GM21786 (cell line): ENCODE measurements at regions not wholly inside any gene's neighbourhood (a gene's known extent, or its start where the extent isn't known, plus 50 kb on each side); places are given as distances from the start of the nearest gene placed in this dataset.

Experiments used
- ATAC-seq: cut with Tn5 transposase; IDR thresholded peaks from one replicate; pipeline ENCODE4 v1.9.1; 2021; ENCODE audit not compliant: unreplicated experiment

DNA sequence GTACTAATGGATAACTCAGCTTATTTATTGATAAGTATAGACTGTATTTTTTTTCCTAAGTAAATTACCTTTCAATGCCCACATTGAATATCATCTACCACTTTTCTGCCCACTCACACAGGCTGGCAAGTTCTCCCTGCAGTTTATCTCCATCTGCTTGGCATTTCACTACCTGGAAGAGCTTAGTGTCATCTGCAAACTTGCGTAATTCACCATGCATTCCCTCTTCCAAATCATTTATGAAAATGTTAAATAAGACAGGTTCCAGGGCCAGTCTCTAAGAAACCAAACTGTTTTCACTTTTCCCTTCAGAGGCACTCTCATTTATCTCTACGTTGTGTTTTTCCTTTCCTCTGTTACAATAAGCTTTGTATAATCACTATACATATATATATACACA is 1076.6 kb downstream of the IGSF11 start:
- ATAC-seq: no peak

- no peak for ATAC-seq
These were observed 1071.9 kb downstream of the IGSF11 start for GRCh38 chr3:117962750-117963149.

- no peak for ATAC-seq
These were observed 1070.8 kb downstream of the IGSF11 start for GRCh38 chr3:117963858-117964257.

DNA sequence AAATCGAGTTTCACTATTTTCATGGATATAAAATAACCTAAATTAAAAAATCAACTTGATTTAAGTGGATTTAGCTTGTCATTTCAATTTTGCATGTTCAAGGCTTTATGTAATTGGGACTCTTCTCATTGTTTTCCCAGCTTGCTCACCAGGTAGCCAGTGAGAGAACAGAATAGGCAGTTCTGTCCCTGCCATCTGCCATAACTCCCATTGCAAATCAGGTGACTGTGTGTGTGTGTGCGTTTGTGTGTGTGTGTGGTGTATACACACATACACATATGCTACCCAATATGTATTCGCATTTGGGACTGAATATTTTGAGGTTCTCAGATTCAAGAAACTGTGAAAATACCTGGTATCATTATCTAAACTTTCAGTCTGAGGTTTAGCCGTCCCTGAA is 1069.8 kb downstream of the IGSF11 start:
- no peak for ATAC-seq

GRCh38 chr3:117977504-117978228 is 1057.0 kb downstream of the IGSF11 start:
- ATAC-seq: no peak

DNA sequence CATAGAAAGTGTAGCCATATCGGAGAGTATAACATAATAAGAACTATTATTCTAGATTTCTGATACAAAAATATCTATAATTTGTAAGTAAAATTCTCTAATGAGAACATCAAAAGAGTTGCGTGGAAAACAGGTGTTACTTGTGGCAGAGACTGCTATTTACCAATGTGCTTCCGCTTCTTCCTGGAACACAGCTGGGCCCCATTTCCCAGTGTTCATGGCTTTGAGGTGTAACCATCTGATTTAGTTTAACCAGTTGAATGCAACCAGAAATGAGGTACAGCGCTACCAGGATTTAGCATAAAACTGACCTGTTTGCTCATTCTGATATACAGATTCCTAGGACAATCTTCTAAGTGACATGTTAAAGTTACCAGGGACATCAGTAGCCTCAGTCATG is 1055.2 kb downstream of the IGSF11 start:
- no peak for ATAC-seq

GRCh38 chr3:117987256-117987655 is 1047.4 kb downstream of the IGSF11 start:
- ATAC-seq: no peak

GRCh38 chr3:117989982-117990381 is 1044.7 kb downstream of the IGSF11 start:
- ATAC-seq: no peak

GRCh38 chr3:117990627-117991026 is 1044.0 kb downstream of the IGSF11 start:
- no peak for ATAC-seq

DNA sequence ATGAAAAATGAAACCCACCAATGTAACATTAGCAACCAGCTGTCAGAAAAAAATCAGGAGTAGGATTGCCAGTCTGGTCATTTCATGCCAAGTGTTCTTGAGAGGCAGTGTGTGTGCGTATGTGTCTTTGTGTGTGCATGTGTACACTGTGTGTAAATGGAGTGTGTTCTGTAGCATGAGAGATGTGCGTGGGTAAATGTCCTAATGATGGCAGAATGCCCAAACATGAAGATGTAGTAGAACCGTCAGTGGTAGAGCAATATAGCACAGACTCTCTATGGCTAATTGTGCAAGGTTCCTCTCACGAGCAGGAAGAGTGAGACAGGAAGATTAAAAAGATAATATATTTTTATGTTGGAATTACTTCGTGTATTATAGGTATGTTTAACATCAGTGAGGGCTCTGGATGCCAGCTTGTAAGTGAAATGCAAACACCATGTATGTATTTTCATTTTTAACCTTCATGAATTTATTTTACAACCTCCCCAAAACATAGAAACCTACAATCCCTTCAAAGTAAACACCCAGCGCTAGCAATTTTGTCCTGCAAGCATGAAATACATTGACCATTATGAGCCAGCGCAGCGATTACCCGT is 1038.7 kb downstream of the IGSF11 start:
- ATAC-seq: no peak

DNA sequence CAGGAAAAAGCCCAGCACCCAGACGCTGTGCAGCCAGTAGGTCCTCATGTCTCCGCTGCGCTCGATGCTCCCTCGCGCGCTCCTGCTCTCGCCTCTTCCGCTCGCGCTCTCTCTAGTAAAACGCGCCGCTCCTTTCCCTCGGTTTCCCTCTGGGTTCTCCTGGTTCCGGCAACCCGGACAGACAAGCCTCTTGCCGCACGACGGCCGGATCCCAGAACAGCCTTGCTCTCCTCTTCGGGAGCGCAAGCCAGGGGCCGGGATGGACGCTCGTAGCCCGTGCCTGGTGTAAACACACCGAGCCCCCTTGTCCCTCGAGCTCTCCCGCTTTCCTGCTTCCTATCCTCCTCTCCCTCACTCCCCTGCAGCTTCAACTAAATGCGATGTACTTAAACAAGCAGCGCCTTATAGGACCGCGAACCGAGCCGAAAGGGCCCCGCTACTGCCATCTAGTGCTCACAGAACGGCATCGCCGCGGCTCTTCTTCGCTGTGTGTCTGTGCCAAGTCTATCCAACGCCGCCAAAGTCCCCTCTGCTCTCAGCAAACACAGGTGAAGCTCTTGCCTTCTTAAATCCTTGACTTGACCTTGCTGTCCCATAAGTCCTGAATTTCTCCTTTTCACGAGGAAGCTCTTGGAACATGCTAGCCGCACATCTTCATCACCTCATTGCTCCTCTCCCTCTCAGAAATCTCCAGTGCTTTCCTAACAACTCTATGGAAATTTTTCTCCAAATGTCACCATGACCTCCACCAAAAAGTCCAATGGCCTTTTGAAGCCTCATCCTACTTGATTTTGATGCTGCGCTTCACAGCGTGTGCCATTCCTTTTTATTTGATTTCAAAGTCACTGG is 1037.2 kb downstream of the IGSF11 start:
- peak; percentile 98 for ATAC-seq

- ATAC-seq: no peak
These were observed 1036.6 kb downstream of the IGSF11 start for GRCh38 chr3:117998071-117998470.

GRCh38 chr3:118000219-118000618 is 1034.4 kb downstream of the IGSF11 start:
- ATAC-seq: no peak

DNA sequence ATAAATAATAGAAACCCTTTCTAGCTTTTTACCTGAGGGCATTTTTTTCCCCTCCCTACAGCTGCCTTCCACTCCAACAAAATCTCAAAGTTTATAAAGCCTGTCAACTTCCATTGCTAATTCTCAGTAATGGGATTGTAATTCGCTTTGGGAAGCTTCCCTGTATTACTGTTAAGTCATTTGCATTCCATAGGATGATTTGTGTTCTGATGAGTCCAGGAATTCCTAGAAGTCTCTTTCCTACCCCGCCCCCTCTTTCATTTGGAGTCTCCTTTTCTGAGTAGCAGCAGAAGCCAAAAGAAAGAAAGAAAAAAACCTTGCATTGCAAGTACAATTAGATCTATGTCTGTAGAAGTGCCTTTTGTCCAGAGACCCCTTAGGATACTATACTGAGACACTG is 1033.3 kb downstream of the IGSF11 start:
- ATAC-seq: no peak

DNA sequence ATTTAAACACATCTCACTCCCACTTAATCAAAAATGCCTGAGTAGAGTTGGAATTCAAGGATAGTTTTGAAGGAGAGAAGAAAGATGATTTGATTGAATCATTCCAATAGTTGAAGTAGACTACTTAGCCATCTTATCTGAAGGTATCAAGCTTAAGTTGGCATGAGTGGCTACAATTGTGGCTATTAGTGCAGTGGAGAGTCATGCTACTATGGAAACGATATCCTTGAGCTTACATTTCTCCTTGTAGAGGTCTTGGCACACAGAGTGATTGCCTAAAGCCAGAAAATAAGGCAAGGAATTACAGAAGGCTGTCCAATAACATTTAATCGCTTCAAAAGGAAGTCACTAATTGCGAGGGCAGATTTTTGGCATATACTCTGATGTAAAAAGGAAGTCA is 1022.7 kb downstream of the IGSF11 start:
- no peak for ATAC-seq

- ATAC-seq: no peak
These were observed 1005.6 kb downstream of the IGSF11 start for GRCh38 chr3:118029049-118029448.

DNA sequence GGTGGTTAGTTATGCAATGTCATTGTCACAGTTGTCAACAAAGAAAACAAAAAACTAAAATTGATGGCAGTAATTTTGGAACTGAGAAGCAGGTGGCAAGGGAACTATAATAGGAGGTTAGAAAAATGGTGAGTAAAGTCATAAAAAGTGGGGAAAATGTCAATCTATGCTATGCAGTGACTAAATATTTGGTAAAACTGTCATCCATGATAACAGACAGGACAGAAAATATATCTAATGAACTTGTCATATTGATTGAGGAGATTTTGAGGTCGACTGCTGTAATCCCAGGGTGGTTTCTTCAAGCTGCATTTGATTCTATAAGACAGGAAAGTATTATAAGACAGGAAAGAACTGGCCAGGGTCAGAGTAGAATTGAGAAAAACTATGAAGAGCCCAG is 998.4 kb downstream of the IGSF11 start:
- no peak for ATAC-seq

DNA sequence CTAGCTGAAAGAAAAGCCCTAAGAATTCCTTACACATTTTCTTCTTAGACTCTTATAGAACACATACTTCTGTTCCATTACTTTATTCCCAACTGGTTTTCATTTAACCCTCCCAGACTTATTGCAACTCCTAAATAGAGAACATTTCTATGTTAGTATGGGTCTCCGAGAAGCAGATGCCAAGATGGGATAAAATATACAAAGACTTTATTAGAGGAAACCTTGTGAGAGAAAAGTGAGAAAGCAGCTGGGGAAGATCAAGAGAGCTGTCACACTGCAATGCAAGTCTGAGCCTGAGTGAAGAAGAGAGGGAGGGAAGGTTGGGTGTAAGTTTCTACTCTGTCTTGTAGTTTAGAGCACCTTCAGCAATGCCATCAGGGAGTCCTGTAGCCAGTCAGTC is 979.3 kb downstream of the IGSF11 start:
- ATAC-seq: no peak

DNA sequence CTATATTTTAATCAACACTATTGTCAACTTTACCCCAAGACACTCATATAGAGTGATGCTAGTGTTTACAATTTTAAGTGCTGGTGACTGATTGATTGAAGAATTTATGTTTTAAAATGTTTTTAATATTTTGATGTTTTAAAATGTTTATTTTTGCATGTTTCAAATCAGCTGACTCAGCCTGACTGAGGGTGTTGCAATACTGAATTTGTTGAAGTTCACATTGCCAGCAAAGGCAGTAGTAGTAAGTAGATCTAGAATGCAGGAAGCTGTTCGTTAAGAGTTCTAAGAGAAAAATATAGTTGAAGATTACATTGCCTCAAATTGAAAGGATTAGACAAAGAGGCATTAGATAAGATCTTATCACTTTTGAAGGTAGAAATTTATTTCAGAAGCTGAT is 977.6 kb downstream of the IGSF11 start:
- no peak for ATAC-seq

DNA sequence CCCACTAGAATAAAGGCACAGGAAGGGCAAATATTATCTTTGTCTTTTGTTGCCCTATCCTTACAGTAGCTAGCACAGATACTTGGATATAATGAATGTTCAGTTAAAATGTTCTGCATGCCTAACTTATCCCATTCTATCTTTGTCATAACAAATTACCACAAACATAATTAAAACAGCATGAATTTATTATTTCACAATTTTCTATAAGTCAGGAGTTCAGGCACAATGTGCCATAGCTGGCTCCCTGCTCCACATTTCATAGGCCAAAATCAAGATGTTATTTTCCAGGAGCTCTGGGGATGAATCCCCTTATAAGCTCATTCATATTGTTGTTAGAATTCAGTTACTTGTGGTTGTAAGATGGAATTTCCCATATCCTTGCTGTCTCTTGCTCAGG is 975.5 kb downstream of the IGSF11 start:
- ATAC-seq: no peak

GRCh38 chr3:118067439-118067838 is 967.2 kb downstream of the IGSF11 start:
- ATAC-seq: no peak

- ATAC-seq: no peak
These were observed 958.8 kb downstream of the IGSF11 start for GRCh38 chr3:118075873-118076272.
